ENCODE measurements at regions not wholly inside any gene's neighbourhood (a gene's known extent, or its start where the extent isn't known, plus 50 kb on each side); places are given as distances from the start of the nearest gene placed in this dataset.

DNA sequence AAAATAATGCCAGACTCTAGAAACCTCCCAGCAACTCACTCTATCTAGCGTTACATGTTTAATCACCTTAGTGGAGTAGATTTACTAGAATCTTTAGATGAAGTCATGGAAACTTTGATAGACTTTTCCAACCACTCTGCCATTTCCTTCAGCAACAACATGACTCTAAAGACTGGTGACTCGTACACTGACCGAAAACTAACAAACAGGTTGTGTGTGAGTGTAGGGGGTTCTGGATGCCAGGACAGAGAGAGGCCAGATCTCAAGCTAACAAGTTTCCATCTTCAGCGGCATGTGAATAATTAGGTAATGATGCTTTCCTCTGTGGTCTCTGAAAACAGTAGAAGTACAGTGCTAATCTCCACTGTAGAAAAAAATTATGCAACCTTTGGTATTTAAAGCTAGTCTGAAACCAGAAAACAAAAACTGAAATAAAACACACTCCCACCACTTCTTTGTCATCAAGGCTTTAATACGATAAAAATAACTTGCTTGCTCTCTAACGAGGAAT is 286.4 kb downstream of the PRDM5 start:
- no peak for TF ChIP-seq CTCF (IDR thresholded peaks at IDR 0.05)
- Mint-ChIP-seq H3K4me3 (no peak overlapping the region), H3K9me3 (peaks cover 0 to 2% of the 10 kb centered on the region in 2 donors), H3K36me3 (no peaks in the 10 kb centered on the region), H3K27me3 (ENCODE audit: low read depth in 2 of 2) (no peaks in the 10 kb centered on the region), H3K4me1 (no peaks in the 10 kb centered on the region), H3K27ac (no peak overlapping the region)
- no peaks in the 10 kb centered on the region for H3K36me3 ChIP-seq (ENCODE audit: control insufficient read depth, insufficient read depth, low read length)
- intact Hi-C loops (cut with micrococcal nuclease): no loop called here
- no peak overlapping the region for H3K27ac ChIP-seq (ENCODE audit: low read length)
- no peaks in the 10 kb centered on the region for H3K4me1 ChIP-seq (ENCODE audit: control insufficient read depth, insufficient read depth, low read length)
- 92% methylated on average over 5 of the region's 6 CpGs for WGBS (ENCODE audit: insufficient coverage)
- ATAC-seq: no peak
- no peak overlapping the region for H3K4me3 ChIP-seq (ENCODE audit: low read length)
- no peak for DNase-seq
- H3K9me3 ChIP-seq (ENCODE audit: control insufficient read depth, insufficient read depth, low read length): no peaks in the 10 kb centered on the region
- no peaks in the 10 kb centered on the region for H3K27me3 ChIP-seq (ENCODE audit: control insufficient read depth, insufficient read depth, low read length)

DNA sequence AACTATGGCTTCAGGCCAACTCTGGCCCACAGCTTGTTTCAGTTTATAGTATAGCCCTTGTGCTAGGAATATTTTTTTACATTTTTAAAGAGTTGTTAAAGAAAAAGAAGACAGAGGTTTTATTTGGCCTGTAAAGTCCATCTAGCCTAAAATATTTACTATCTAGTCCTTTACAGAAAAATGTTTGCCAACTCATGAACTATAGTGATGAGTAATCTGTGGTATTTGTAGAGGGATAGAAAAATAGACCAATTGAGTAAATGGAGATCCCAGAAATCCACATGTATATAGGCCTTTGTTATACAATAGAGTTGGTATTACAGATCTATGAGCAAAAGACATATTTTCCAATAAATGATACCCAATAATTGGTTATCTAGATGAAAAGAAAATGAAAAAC is 288.7 kb downstream of the PRDM5 start:
- TF ChIP-seq CTCF (IDR thresholded peaks at IDR 0.05): no peak
- H3K36me3 ChIP-seq (ENCODE audit: control insufficient read depth, insufficient read depth, low read length): no peaks in the 10 kb centered on the region
- H3K4me3 ChIP-seq (ENCODE audit: low read length): no peak overlapping the region
- Mint-ChIP-seq H3K4me3 (no peak overlapping the region), H3K27ac (no peak overlapping the region), H3K9me3 (peaks cover 0 to 2% of the 10 kb centered on the region in 2 donors), H3K36me3 (no peaks in the 10 kb centered on the region), H3K4me1 (no peaks in the 10 kb centered on the region), H3K27me3 (ENCODE audit: low read depth in 2 of 2) (no peaks in the 10 kb centered on the region)
- H3K4me1 ChIP-seq (ENCODE audit: control insufficient read depth, insufficient read depth, low read length): no peaks in the 10 kb centered on the region
- DNase-seq (no peak), ATAC-seq (no peak)
- intact Hi-C loops (cut with micrococcal nuclease): no loop called here
- no peak overlapping the region for H3K27ac ChIP-seq (ENCODE audit: low read length)
- H3K9me3 ChIP-seq (ENCODE audit: control insufficient read depth, insufficient read depth, low read length): no peaks in the 10 kb centered on the region
- no peaks in the 10 kb centered on the region for H3K27me3 ChIP-seq (ENCODE audit: control insufficient read depth, insufficient read depth, low read length)

DNA sequence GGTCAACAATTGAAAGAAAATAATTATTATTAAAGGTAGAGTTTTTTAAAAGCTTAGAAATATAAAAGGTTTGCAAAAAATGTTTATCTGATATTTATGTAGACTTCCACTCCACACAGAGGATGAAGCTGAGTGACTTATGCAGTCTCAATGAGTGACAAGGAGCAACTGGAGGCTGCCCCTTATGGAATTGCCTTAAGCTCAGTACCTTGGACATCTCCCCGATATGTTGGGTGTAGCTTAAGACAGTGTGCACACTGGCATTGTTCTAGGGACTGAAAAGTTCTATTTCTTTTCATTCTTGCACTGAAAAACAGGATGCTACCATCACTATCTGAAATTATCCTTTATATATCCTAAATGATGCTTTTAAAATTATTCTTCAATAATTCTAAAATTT is 292.1 kb downstream of the PRDM5 start:
- no peak for ATAC-seq

More for the DNA sequence above, 292.1 kb downstream of the PRDM5 start:
- Histone ChIP-seq H3K27ac (ENCODE audit: low read length) (no peak overlapping the region), H3K4me3 (ENCODE audit: low read length) (no peak overlapping the region), H3K4me1 (ENCODE audit: control insufficient read depth, insufficient read depth, low read length) (no peaks in the 10 kb centered on the region), H3K36me3 (ENCODE audit: control insufficient read depth, insufficient read depth, low read length) (no peaks in the 10 kb centered on the region), H3K27me3 (ENCODE audit: control insufficient read depth, insufficient read depth, low read length) (no peaks in the 10 kb centered on the region), H3K9me3 (ENCODE audit: control insufficient read depth, insufficient read depth, low read length) (no peaks in the 10 kb centered on the region)
- H3K36me3 Mint-ChIP-seq: no peaks in the 10 kb centered on the region
- no peak for TF ChIP-seq CTCF (IDR thresholded peaks at IDR 0.05)
- no peak overlapping the region for H3K4me3 Mint-ChIP-seq
- no peaks in the 10 kb centered on the region for H3K27me3 Mint-ChIP-seq (ENCODE audit: low read depth in 2 of 2)
- H3K27ac Mint-ChIP-seq: no peak overlapping the region
- no peaks in the 10 kb centered on the region for H3K4me1 Mint-ChIP-seq
- H3K9me3 Mint-ChIP-seq: peaks cover 2 to 11% of the 10 kb centered on the region in 2 donors
- no peak for DNase-seq
- 77% methylated on average over 1 of the region's 1 CpG for WGBS (ENCODE audit: insufficient coverage)
- intact Hi-C loops (cut with micrococcal nuclease): no loop called here
